ENCODE measurements at regions not wholly inside any gene's neighbourhood (a gene's known extent, or its start where the extent isn't known, plus 50 kb on each side); places are given as distances from the start of the nearest gene placed in this dataset.

DNA sequence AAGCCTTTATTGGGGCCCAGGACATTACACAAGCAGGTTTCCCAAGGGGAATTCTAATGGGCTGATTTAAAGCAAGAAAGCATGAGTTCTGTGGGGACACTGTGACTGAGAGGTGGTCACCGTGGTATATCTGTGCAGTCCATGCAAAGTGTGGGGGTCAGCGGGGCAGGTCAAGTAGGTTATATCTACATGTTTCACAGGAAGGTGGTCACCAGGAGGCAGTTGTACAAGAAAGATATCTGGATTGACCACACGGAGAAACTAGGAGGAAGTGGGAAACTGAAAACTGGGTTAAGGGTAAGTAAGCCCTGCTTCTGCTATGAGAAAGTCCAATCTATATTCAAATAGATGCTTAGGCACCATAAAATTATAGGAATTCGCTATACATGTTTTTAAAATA lies 77.8 kb upstream of the CNOT2 start:
- no peak for DNase-seq

DNA sequence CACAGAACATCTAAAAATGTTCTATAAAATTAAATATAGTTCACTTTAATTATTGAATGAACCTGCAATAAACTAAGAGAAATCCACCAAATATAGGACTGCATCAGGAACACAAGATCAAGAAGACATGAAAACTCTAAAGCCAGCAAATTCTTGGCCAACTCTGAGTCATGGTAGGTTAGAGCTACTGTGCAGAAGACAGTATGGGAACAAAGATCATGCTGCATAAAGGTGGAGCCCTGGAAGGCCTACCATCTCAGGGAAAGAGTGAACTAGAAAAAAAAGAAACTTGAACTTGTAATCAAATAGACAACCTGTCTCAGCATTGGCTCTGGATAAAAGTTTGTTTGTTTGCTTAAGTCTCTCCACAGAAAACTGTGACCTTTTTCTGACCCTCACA lies 66.9 kb upstream of the CNOT2 start:
- DNase-seq, result no peak

DNA sequence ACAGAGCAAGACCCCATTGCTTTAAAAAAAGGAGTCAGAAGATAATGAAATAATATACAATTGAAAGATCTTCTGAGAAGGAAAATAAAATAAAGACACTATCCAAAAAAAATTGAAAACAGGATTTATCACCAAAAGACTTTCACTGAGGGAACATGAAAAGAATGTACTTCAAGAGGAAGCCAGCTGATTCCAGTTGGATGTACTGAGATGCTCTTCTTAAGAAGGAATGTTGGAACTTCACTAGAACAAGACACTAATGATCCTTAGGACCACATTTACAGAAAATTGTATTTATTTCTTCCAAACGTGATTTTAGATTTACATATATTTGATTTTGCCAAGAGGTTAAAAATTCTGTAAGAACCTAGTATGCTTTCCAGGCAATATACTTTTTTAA lies 65.6 kb upstream of the CNOT2 start:
- DNase-seq, result no peak

DNA sequence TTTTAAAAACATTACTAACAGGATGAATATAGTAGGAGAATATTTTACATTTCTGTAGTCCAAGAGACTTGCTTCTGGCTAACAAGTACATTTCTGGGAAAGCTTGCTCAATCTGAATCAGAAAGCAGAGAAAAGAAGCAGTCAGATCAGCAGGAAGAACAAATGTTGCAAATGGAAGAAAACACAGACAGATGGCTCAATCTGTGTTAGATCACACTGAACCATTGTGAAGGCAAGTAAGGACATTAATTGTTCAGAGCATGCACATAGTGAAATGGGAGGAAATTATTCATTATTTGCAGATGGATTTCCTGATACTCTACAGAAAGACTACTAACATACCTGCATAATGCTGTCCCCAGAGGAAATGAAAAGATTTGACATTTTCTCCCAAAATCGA lies 65.2 kb upstream of the CNOT2 start:
- no peak for DNase-seq

DNA sequence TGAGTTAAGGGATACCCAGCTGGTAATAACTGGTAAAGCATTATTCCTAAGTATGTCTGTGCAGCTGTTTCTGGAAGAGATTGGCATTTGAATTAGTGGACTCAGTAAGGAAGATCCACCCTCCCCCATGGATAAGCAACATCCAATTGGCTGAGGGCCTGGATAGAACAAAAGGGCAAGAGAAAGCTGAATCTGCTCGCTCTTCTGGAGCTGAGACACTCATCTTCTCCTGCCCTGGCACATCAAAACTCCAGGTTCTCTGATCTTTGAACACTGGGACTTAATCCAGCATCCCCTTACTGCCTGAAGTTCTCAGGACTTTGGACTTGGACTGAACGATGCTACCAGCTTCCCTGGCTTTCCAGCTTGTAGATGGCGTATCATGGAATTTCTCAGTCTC lies 63.1 kb upstream of the CNOT2 start:
- DNase-seq, result no peak

DNA sequence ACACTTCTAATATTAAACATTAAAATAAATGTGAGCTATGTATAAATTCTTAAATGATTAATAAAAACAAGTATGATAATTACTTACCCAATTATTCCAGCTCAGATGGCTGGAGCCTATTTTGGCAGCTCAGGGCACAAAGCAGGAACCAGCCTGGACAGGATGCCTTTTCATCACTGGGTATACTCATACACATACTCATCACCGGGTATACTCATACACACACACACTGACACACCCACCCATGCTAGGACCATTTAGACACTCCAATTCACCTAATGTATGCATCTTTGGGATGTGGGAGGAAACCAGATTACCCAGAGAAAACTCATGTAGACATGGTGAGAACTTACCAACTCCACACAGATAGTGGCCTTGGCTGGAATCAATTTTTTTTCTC lies 57.9 kb upstream of the CNOT2 start:
- no peak for DNase-seq

DNA sequence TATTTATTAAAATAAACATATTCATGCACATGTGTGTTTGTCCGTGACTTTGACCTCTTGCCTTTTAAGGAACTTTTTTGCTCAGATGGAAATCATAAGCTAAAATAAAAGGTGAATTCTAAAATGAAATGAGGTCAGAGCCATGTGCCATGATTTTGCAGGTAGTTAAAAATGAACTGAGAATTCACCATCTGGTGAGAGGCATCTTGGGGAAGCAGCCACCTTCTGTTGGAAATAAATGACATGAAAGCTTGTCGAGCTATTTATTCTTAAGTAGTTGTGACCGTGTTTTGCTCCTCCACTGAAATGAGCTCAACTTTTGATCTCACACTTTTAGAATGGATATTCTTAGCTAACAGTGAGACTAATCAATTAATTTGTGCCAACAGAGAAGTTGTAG lies 56.8 kb upstream of the CNOT2 start:
- DNase-seq, result no peak

DNA sequence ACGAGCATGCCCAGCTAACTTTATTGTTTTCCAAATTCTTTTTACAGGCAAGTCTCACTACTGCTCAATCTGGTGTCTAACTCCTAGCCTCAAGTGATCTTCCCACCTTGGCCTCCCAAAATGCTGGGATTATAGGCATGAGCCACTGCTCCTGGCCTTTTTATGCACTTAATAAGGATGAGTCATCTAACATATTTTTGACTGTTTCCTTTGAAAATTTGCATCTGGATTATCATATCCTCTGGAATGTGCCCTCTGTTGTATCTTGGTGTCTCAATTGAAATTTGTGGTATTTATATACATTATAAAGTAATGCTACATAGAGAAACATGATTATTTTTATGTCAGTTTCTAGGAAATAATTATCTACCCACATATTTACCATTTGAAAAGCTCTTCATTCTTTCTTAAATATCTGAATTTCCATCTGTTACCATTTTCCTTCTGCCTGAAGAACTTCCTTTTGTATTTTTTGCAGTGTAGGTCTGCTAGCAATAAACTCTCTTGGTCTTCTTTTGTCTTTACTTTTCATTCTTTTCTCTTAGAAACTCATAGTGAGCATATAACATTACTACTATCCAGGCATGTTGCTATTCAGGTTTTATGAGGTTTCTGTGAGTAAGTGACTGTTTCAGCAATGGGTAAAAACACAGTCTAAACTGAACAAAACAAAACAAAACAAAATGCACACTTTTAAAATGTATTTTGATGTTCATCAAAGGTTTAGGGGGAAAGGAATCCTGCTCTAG lies 52.8 kb upstream of the CNOT2 start:
- no peak for DNase-seq

Data from NCI-H1092 (cell line).